K562 (cell line): ENCODE measurements at regions not wholly inside any gene's neighbourhood (a gene's known extent, or its start where the extent isn't known, plus 50 kb on each side); places are given as distances from the start of the nearest gene placed in this dataset.

Experiments
- ATAC-seq: fragments of 200-7000 bp; cut with Tn5 transposase; 3 replicates; pipeline ENCODE4 v1.9.1; 2020; ENCODE audit warnings: moderate library complexity
- BruUV-seq: library from RNA; stranded (reverse); fragments of 400-500 nt; replicated peaks from 2 replicates; lab custom pipeline; 2021; lab: Mats Ljungman, UMichigan
- CTCF ChIA-PET: fragments of 300-600 bp; formaldehyde crosslinking; extraction: SDS; loops from one replicate; lab custom pipeline; 2021; ENCODE audit warnings: low intra/inter-chr PET ratio; lab: Yijun Ruan, JAX
- POLR2A ChIA-PET: fragments of 300-600, 350-650 bp; sonication (Branson Sonifier 250); formaldehyde crosslinking; extraction: SDS; loops from one replicate; lab custom pipeline; 2021; ENCODE audit warnings: antibody characterized with exemption, inconsistent platforms; lab: Yijun Ruan, JAX
- DNase-seq, 4 experiments: peaks; one replicate each; pipeline versions ENCODE4 v3.0.0 to v3.0.0-alpha.2; 2011 to 2018; ENCODE audit warnings: low spot score in 3 of 4, mixed read lengths in 3 of 4; ENCODE audit errors: extremely low read depth in 1 of 4
- FAIRE-seq: peaks from 2 replicates; lab custom pipeline; 2011; peaks lifted over from hg19 to GRCh38; lab: Jason Lieb, UNC
- H2AFZ ChIP-seq: 2 replicates; pipeline ENCODE4 v1.6.0; 2011; ENCODE audit warnings: low read depth, low read length, control low read depth, inconsistent platforms
- H3K27ac ChIP-seq: fragments of 200-600 bp; 3 replicates; pipeline ENCODE4 v1.8.0; 2011; ENCODE audit warnings: low read depth, mild to moderate bottlenecking, control low read depth, inconsistent platforms, low read length, moderate library complexity, mixed read lengths; ENCODE audit errors: extremely low read depth
- H3K27me3 ChIP-seq, 2 experiments: fragments of 300-600 bp in 1 of 2; 2 replicates in 1 of 2; 3 replicates in 1 of 2; pipeline versions ENCODE4 v1.6.0 to v1.8.0; 2011; ENCODE audit warnings: inconsistent platforms in 2 of 2, low read length in 2 of 2, mild to moderate bottlenecking in 1 of 2, mixed read lengths in 1 of 2, moderate library complexity in 1 of 2; ENCODE audit not compliant: control insufficient read depth in 2 of 2, insufficient read depth in 2 of 2
- H3K36me3 ChIP-seq: fragments of 300-600 bp; 3 replicates; pipeline ENCODE4 v1.8.0; 2011; ENCODE audit warnings: mild to moderate bottlenecking, low read length, inconsistent platforms; ENCODE audit not compliant: control insufficient read depth, insufficient read depth
- H3K4me1 ChIP-seq, 2 experiments: fragments of 200-600 bp in 1 of 2; replicated peaks in 1 of 2; 2 replicates in 1 of 2; 3 replicates in 1 of 2; pipeline versions ENCODE4 v1.5.1 to v1.8.0; 2011; ENCODE audit warnings: inconsistent platforms in 2 of 2, low read length in 2 of 2, mild to moderate bottlenecking in 1 of 2, mixed read lengths in 1 of 2, moderate library complexity in 1 of 2; ENCODE audit not compliant: control insufficient read depth in 2 of 2, insufficient read depth in 2 of 2
- H3K4me2 ChIP-seq: 2 replicates; pipeline ENCODE4 v1.6.1; 2011; ENCODE audit warnings: low read length, control low read depth, inconsistent platforms, mixed read lengths; ENCODE audit not compliant: insufficient read depth
- H3K4me3 ChIP-seq: fragments of 200-600 bp; sonication (generic), shearing (Covaris generic); 2 replicates; pipeline ENCODE4 v1.5.1; 2016; ENCODE audit warnings: control low read depth, inconsistent platforms
- H3K79me2 ChIP-seq: fragments of 200-600 bp; 3 replicates; pipeline ENCODE4 v1.8.0; 2011; ENCODE audit warnings: low read length, inconsistent platforms; ENCODE audit not compliant: control insufficient read depth, insufficient read depth
- H3K9ac ChIP-seq, 2 experiments: 2 replicates each; pipeline versions ENCODE4 v1.6.0 to v1.6.1; 2011; ENCODE audit warnings: low read depth in 2 of 2, low read length in 2 of 2, control low read depth in 1 of 2, inconsistent platforms in 1 of 2, mild to moderate bottlenecking in 1 of 2, mixed read lengths in 1 of 2; ENCODE audit not compliant: insufficient read depth in 1 of 2
- H3K9me1 ChIP-seq: one replicate; pipeline ENCODE4 v1.6.0; 2011; ENCODE audit warnings: inconsistent platforms, mild to moderate bottlenecking, low read length, moderate library complexity; ENCODE audit not compliant: control insufficient read depth, insufficient read depth
- H3K9me3 ChIP-seq: replicated peaks from 2 replicates; pipeline ENCODE4 v1.5.1; 2011; ENCODE audit warnings: low read depth, low read length, inconsistent platforms; ENCODE audit not compliant: control insufficient read depth, insufficient read depth
- H4K20me1 ChIP-seq: replicated peaks from 2 replicates; pipeline ENCODE4 v1.6.1; 2011; ENCODE audit warnings: low read length, inconsistent platforms, mixed read lengths; ENCODE audit not compliant: control insufficient read depth, insufficient read depth
- CREB3 ChIP-seq: fragments of 450-650 bp; conservative IDR thresholded peaks from 2 replicates; pipeline ENCODE4 v1.6.1; 2016; ENCODE audit warnings: missing genetic modification characterization, low read depth, mild to moderate bottlenecking, missing compliant biosample characterization, moderate library complexity
- MCM7 ChIP-seq, 2 experiments: fragments of 450-650 bp; IDR thresholded peaks; 2 replicates each; pipeline ENCODE4 v1.6.1; 2016 to 2018
- MIER1 ChIP-seq: fragments of 450-650 bp; IDR thresholded peaks from 2 replicates; pipeline ENCODE4 v1.6.1; 2016; ENCODE audit warnings: antibody characterized with exemption, mild to moderate bottlenecking, low read depth
- RBM39 ChIP-seq: fragments of 200-400 bp; formaldehyde crosslinking; optimal IDR thresholded peaks from 2 replicates; pipeline ENCODE3; 2018; ENCODE audit warnings: low read depth, low read length
- SMC3 ChIP-seq: conservative IDR thresholded peaks from 2 replicates; pipeline ENCODE4 v1.6.1; 2011; ENCODE audit warnings: low read depth, low read length, improper control_type of control experiment; ENCODE audit not compliant: insufficient read depth
- TEAD1 ChIP-seq, 2 experiments: fragments of 450-650 bp in 1 of 2; sonication (generic) in 1 of 2; formaldehyde crosslinking; IDR thresholded peaks; 2 replicates each; pipeline versions ENCODE4 v1.4.0 to v1.8.0; 2020 to 2022; ENCODE audit warnings: mild to moderate bottlenecking in 2 of 2, missing genetic modification reagents in 1 of 2
- ZC3H4 ChIP-seq: sonication (generic); formaldehyde crosslinking; IDR thresholded peaks from 2 replicates; pipeline ENCODE4 v1.9.0; 2021; ENCODE audit warnings: missing genetic modification reagents, borderline replicate concordance
- ZNF384 ChIP-seq: IDR thresholded peaks from 2 replicates; pipeline ENCODE4 v1.6.1; 2012; ENCODE audit warnings: low read depth, low read length, improper control_type of control experiment
- ZNF431 ChIP-seq: sonication (generic); formaldehyde crosslinking; IDR thresholded peaks from 2 replicates; pipeline ENCODE4 v1.8.0; 2022; ENCODE audit warnings: mild to moderate bottlenecking, missing genetic modification reagents
- ZNF507 ChIP-seq: conservative IDR thresholded peaks from 2 replicates; pipeline ENCODE4 v1.6.1; 2017; ENCODE audit warnings: missing genetic modification characterization, missing compliant biosample characterization
- ZNF695 ChIP-seq: fragments of 450-650 bp; formaldehyde crosslinking; IDR thresholded peaks from 2 replicates; pipeline ENCODE4 v1.4.0; 2020; ENCODE audit warnings: mild to moderate bottlenecking, moderate library complexity
- WGBS: fragments of 100-300 bp; shearing (Covaris generic); methylation state at CpG from one replicate; pipeline ENCODE4 v1.1.6; 2016; ENCODE audit warnings: low coverage, mixed read lengths; ENCODE audit not compliant: insufficient coverage; ENCODE audit errors: missing lambda C conversion rate; 5-methylcytosine and 5-hydroxymethylcytosine counted together
- in situ Hi-C: fragments of 300-500 bp; cut with MboI; formaldehyde crosslinking; loops from 4 replicates; pipeline ENCODE4 v1.15.0; 2018; ENCODE audit warnings: inconsistent platforms, mixed read lengths
- intact Hi-C: fragments of 100-400 bp; cut with micrococcal nuclease; formaldehyde crosslinking; loops from 2 replicates; pipeline ENCODE4 v1.14.2; 2022
- TF ChIP-seq, protein P1 (sequence below): IDR thresholded peaks from 2 replicates; pipeline ENCODE4 v1.6.1; 2012; ENCODE audit warnings: low read depth, low read length, improper control_type of control experiment, borderline replicate concordance

GRCh38 chr17:79412886-79413390 is 197.9 kb downstream of the RBFOX3 start:
- Histone ChIP-seq H3K79me2 (no peaks in the 10 kb centered on the region), H3K27me3 (peaks cover 12 to 63% of the 10 kb centered on the region in 2 experiments; a peak in 4 of 5 replicates), H3K9me3 (peaks cover 2% of the 10 kb centered on the region; the same call in 1 of the 2 replicates), H3K9me1 (no peaks in the 10 kb centered on the region), H3K27ac (no peak overlapping the region), H3K4me3 (no peak overlapping the region), H4K20me1 (peaks cover 10% of the 10 kb centered on the region), H3K9ac (no peak overlapping the region), H3K36me3 (no peaks in the 10 kb centered on the region), H3K4me2 (no peak overlapping the region), H2AFZ (no peak overlapping the region), H3K4me1 (no peaks in the 10 kb centered on the region)
- FAIRE-seq (no peak), ATAC-seq (no peak), DNase-seq (no peak)
- POLR2A ChIA-PET = no interaction called here
- BruUV-seq = no TSS peak
- 0% methylated on average over 3 of the region's 3 CpGs for WGBS
- intact Hi-C loops (no loop called here), in situ Hi-C loops (no loop called here)
- CTCF ChIA-PET = no interaction called here
- no peak for TF ChIP-seq RBM39
- no peak for TF ChIP-seq ZNF507 (tag)
- no peak for TF ChIP-seq MCM7 (IDR thresholded peaks at IDR 0.05)

DNA sequence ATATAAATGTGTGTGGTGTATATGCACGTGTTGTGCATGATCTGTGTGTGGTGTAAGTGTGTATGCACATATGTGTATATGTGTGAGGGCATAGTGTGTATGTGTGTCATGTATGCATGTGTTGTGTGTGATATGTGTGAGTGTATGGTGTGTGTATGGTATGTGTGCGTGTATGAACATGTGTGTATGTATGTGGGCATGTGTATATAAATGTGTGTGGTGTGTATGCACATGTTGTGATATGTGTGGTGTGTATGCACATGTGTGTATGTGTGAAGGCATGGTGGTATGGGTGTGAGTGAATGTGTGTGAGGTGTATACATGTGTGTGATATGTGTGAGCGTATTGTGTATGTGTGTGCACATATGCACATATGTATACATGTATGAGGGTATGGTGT is 198.7 kb downstream of the RBFOX3 start:
- Histone ChIP-seq H3K9me3 (peaks cover 2% of the 10 kb centered on the region; the same call in 1 of the 2 replicates), H3K27ac (no peak overlapping the region), H3K4me2 (no peak overlapping the region), H3K9me1 (no peaks in the 10 kb centered on the region), H3K36me3 (no peaks in the 10 kb centered on the region), H4K20me1 (peaks cover 14% of the 10 kb centered on the region), H3K4me3 (no peak overlapping the region), H3K27me3 (peaks cover 17 to 62% of the 10 kb centered on the region in 2 experiments), H2AFZ (no peak overlapping the region), H3K4me1 (no peaks in the 10 kb centered on the region), H3K79me2 (no peaks in the 10 kb centered on the region), H3K9ac (no peak overlapping the region)
- in situ Hi-C loops = no loop called here
- intact Hi-C loops = no loop called here
- DNase-seq = no peak
- 11% methylated on average over 3 of the region's 3 CpGs for whole genome bisulfite sequencing
- no peak for ATAC-seq
- no TSS peak for BruUV-seq
- ChIA-PET POLR2A (no interaction called here), CTCF (no interaction called here)
- no peak for FAIRE-seq
- TF ChIP-seq SMC3 (no peak), ZC3H4 (CRISPR knock-in tag) (no peak), ZNF695 (no peak), MIER1 (no peak), TEAD1 (CRISPR knock-in tag; IDR thresholded peaks at IDR 0.05) (no peak), ZNF384 (no peak), CREB3 (no peak), ZNF431 (CRISPR knock-in tag) (no peak)
- TF ChIP-seq, protein P1, sequence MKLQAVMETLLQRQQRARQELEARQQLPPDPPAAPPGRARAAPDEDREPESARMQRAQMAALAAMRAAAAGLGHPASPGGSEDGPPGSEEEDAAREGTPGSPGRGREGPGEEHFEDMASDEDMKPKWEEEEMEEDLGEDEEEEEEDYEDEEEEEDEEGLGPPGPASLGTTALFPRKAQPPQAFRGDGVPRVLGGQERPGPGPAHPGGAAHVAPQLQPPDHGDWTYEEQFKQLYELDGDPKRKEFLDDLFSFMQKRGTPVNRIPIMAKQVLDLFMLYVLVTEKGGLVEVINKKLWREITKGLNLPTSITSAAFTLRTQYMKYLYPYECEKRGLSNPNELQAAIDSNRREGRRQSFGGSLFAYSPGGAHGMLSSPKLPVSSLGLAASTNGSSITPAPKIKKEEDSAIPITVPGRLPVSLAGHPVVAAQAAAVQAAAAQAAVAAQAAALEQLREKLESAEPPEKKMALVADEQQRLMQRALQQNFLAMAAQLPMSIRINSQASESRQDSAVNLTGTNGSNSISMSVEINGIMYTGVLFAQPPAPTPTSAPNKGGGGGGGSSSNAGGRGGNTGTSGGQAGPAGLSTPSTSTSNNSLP = no peak
